ENCODE measurements at regions not wholly inside any gene's neighbourhood (a gene's known extent, or its start where the extent isn't known, plus 50 kb on each side); places are given as distances from the start of the nearest gene placed in this dataset.

- no peak for TF ChIP-seq POLR2A (IDR thresholded peaks at IDR 0.05)
- no peak for TF ChIP-seq CTCF (IDR thresholded peaks at IDR 0.05)
Measured at GRCh38 chr2:163291790-163292189, 444.0 kb downstream of the FIGN start.
